Activated T-helper 17 cell treated with anti-CD3 and anti-CD28 coated beads, Interleukin-2, amount 50 U/mL, for 72 hours (primary cell): ENCODE measurements at regions not wholly inside any gene's neighbourhood (a gene's known extent, or its start where the extent isn't known, plus 50 kb on each side); places are given as distances from the start of the nearest gene placed in this dataset.
"Not testable (repeated sequence)": the region's sequence is repeated elsewhere in the genome, so short reads cannot be mapped to it uniquely, and the experiment has no call there.

Experiments
- ATAC-seq: fragments of 150-1000 bp; cut with Tn5 transposase; replicated peaks from 2 replicates; pipeline ENCODE4 v1.10.0; 2021; ENCODE audit warnings: mild to moderate bottlenecking, moderate library complexity
- H3K27ac Mint-ChIP-seq: one replicate; pipeline ENCODE4 v1.8.0; 2022; ENCODE audit warnings: mixed read lengths
- H3K27me3 Mint-ChIP-seq: one replicate; pipeline ENCODE4 v1.8.0; 2022; ENCODE audit warnings: mixed read lengths
- H3K36me3 Mint-ChIP-seq: one replicate; pipeline ENCODE4 v1.8.0; 2022; ENCODE audit warnings: low read depth, mild to moderate bottlenecking, mixed read lengths
- H3K4me1 Mint-ChIP-seq: one replicate; pipeline ENCODE4 v1.8.0; 2022; ENCODE audit warnings: mixed read lengths
- H3K4me3 Mint-ChIP-seq: one replicate; pipeline ENCODE4 v1.8.0; 2022; ENCODE audit warnings: mild to moderate bottlenecking, mixed read lengths
- H3K9me3 Mint-ChIP-seq: one replicate; pipeline ENCODE4 v1.8.0; 2022; ENCODE audit warnings: mixed read lengths

DNA sequence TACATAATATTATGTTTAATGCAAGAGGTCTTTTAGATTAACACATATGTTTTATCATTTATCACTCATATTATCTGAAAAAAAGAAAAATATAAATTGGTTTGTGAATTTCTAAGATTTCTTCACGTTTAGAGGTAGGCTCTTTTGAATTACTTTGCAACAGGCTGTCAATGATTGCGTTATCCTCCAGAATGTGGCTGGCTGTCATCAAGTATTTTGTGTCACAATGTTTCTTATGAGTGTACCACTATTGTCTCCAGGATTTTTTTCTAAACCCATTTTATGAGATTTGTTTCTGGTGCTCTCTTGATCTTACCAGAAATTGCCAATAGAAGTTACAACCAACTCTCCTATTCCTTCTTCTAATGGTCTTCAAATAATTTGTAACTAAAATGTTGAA, 307.9 kb downstream of the DMAC1 start:
- no peaks in the 10 kb centered on the region for H3K4me1 Mint-ChIP-seq
- H3K27me3 Mint-ChIP-seq = peaks cover 3% of the 10 kb centered on the region
- H3K4me3 Mint-ChIP-seq = no peak overlapping the region
- ATAC-seq = no peak
- no peaks in the 10 kb centered on the region for H3K9me3 Mint-ChIP-seq
- H3K27ac Mint-ChIP-seq = no peak overlapping the region
- H3K36me3 Mint-ChIP-seq = no peaks in the 10 kb centered on the region

DNA sequence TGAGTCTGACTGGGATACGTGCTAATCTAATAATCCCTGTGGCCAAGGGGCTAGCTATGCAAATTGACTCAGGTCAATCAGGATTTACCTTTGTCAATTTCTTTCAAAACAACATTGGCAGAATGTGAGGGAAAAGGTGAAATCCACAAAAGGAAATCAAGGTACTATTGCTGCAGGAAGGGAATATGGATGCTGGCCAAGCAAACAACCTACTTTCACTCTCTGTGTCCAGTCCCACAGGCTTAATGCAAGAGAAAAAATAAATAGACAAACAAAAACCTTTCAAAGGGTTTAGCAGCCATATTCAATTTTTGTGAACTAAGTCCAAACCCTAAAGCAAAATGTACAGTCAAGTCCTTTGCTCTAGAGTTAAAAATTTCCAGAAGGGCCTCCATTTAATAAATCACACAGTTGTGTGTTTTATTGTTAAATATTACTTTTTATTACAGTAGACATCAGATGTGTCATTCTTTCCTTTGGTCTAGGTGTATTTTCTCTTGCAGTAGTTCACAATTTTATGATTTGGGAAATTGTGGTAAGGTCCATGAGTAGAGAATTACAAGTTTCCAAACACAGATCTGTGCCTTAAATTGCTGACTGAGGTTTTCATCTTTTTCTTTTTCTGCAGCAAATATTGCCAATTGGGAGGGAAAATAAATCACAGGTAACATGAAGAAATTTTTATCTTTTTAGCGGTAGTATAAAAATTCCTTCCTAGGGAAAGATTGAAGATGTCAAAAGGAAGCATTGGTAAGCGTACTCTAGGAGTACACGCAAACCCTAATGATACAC, 309.1 kb downstream of the DMAC1 start:
- Mint-ChIP-seq H3K4me3 (no peak overlapping the region), H3K27me3 (no peaks in the 10 kb centered on the region), H3K36me3 (no peaks in the 10 kb centered on the region), H3K9me3 (no peaks in the 10 kb centered on the region), H3K4me1 (no peaks in the 10 kb centered on the region), H3K27ac (no peak overlapping the region)
- no peak for ATAC-seq

DNA sequence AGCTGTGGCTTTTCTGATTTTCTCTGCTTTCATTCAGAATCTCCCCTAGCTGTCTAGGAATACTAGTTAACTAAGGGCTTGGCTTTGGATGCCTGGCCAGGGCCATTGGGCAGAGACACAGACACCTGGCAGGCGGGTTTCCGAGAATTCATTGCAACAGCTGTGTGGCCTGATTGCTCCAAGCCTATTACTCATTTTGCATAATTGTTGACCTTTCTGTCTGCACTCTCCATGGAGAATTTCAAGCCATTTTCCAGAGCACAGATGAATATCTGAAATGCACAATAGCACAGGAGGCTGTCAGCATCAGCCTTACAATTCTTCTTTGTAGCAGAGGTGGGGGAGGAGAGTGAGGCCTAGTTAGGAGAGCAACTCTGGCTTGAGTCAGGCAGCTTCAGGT, 310.5 kb downstream of the DMAC1 start:
- no peaks in the 10 kb centered on the region for H3K4me1 Mint-ChIP-seq
- no peaks in the 10 kb centered on the region for H3K27me3 Mint-ChIP-seq
- H3K36me3 Mint-ChIP-seq = no peaks in the 10 kb centered on the region
- no peak overlapping the region for H3K27ac Mint-ChIP-seq
- no peak overlapping the region for H3K4me3 Mint-ChIP-seq
- ATAC-seq = no peak
- no peaks in the 10 kb centered on the region for H3K9me3 Mint-ChIP-seq

DNA sequence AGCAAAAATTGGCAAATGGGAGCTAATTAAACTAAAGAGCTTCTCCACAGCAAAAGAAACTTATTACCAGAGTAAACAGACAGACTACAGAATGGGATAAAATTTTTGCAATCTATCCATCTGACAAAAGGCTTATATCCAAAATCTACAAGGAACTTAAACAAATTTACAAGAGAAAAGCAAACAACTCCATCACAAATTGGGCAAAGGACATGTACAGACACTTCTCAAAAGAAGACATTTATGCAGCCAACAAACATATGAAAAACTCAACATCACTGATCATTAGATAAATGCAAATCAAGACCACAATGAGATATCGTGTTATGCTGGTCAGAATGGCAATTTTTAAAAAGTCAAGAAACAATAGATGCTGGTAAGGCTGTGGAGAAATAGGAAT, 315.6 kb downstream of the DMAC1 start:
- not testable (repeated sequence) for H3K4me3 Mint-ChIP-seq, H3K27ac Mint-ChIP-seq, H3K36me3 Mint-ChIP-seq, H3K9me3 Mint-ChIP-seq, H3K4me1 Mint-ChIP-seq, ATAC-seq
- H3K27me3 Mint-ChIP-seq = peaks cover 12% of the 10 kb centered on the region

DNA sequence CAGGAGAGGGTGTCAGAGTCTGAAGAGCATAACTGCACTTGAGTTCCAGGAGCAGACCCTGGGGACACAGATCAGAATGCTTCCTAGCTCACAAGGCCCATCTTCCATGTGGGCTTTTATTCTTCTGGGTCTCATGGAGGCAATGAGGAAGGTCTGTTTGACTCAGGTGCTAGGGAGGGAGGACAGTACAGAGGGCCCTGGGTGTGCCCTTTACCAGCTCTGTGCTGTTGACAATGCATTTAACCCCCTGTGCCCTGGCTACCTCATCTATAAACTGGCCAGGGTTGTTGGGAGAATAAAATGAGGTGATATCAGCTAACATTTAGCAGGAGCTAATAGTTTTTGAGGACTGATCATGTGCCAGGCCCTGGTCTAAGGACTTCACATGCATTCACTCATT, 318.0 kb downstream of the DMAC1 start:
- no peaks in the 10 kb centered on the region for H3K9me3 Mint-ChIP-seq
- H3K4me1 Mint-ChIP-seq = no peaks in the 10 kb centered on the region
- H3K27me3 Mint-ChIP-seq = peaks cover 15% of the 10 kb centered on the region
- H3K4me3 Mint-ChIP-seq = no peak overlapping the region
- ATAC-seq = no peak
- no peaks in the 10 kb centered on the region for H3K36me3 Mint-ChIP-seq
- no peak overlapping the region for H3K27ac Mint-ChIP-seq

DNA sequence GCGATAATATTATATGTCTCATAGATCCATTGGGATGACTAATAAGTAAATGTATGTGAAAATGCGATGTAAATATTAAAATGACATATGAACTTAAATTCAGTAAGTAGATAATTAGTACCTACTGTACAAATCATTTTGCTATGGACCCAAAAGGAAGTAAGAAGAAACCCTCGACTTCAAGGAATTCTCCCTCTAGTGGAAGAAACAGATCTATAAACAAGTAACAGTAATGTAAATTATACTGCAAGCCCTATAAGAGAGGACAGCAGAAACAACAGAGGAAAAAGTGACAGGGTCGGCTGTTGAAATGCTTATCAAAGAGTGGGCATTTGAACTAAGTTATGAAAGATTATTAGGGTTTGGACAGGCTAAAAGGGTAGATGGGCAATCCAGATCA, 320.3 kb downstream of the DMAC1 start:
- no peaks in the 10 kb centered on the region for H3K9me3 Mint-ChIP-seq
- peaks cover 15% of the 10 kb centered on the region for H3K27me3 Mint-ChIP-seq
- no peak overlapping the region for H3K4me3 Mint-ChIP-seq
- H3K4me1 Mint-ChIP-seq = no peaks in the 10 kb centered on the region
- no peak for ATAC-seq
- no peaks in the 10 kb centered on the region for H3K36me3 Mint-ChIP-seq
- no peak overlapping the region for H3K27ac Mint-ChIP-seq

DNA sequence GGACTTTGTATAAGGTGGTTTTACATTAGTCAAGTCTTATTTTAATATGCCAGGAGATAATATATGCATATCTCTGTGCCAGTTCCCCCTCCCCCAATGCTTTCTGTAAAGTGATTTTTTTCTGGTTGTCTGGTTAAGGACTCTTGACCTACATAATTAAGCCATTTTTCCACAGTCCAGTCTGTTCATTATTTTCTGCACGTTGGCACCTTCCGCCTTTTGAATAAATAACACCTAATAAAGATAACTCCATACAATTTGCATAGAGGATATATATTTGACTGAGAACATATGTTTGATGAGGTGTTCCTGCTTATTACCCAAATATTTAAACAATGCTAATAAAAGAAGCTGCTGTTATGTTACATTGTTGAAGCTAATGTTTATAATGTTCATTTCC, 320.9 kb downstream of the DMAC1 start:
- no peaks in the 10 kb centered on the region for H3K4me1 Mint-ChIP-seq
- no peaks in the 10 kb centered on the region for H3K36me3 Mint-ChIP-seq
- H3K27me3 Mint-ChIP-seq = peaks cover 15% of the 10 kb centered on the region
- ATAC-seq = no peak
- H3K27ac Mint-ChIP-seq = no peak overlapping the region
- H3K4me3 Mint-ChIP-seq = no peak overlapping the region
- H3K9me3 Mint-ChIP-seq = no peaks in the 10 kb centered on the region

DNA sequence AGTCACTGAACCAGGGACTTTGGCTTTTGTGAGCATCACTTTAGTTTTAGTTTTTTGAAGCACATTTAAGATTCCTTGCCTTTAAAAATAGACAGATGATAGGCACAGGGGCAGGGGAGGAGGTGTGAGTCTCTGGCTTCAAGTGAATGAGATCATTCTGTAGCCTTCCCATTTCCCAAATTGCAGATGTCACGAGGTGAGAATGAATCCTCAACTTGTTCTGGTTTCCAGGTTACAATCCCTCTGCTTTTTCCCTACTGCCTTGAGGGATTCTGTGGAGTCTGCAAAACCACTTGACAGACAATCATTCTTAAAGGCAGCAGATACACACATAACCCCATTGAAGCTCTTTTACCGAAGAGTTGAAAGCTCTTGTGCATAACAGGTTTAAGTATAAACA, 332.4 kb downstream of the DMAC1 start:
- no peak overlapping the region for H3K4me3 Mint-ChIP-seq
- ATAC-seq = no peak
- no peaks in the 10 kb centered on the region for H3K36me3 Mint-ChIP-seq
- peaks cover 22% of the 10 kb centered on the region for H3K27me3 Mint-ChIP-seq
- H3K9me3 Mint-ChIP-seq = no peaks in the 10 kb centered on the region
- H3K4me1 Mint-ChIP-seq = no peaks in the 10 kb centered on the region
- no peak overlapping the region for H3K27ac Mint-ChIP-seq

DNA sequence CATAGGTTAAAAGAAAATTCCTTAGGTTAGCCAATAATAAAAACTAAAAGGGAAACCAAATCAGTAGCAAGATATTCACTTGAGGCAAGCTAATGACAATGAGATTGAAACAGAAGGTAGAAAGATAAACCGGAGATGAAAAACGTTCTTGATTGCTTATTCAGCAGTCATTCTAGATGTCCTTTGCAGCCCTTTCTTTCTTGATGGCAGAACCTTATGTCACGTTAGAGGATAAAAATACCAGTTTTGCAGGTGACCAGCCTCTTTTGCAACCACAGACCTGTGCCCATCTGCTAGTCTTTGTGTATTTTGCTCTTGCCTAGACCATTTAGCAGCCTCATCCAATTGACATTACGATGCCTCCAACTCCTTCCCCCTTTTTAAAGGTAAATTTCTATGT, 337.8 kb downstream of the DMAC1 start:
- no peaks in the 10 kb centered on the region for H3K4me1 Mint-ChIP-seq
- no peaks in the 10 kb centered on the region for H3K36me3 Mint-ChIP-seq
- no peak overlapping the region for H3K4me3 Mint-ChIP-seq
- H3K9me3 Mint-ChIP-seq = no peaks in the 10 kb centered on the region
- no peak overlapping the region for H3K27ac Mint-ChIP-seq
- no peak for ATAC-seq
- peaks cover 13% of the 10 kb centered on the region for H3K27me3 Mint-ChIP-seq

DNA sequence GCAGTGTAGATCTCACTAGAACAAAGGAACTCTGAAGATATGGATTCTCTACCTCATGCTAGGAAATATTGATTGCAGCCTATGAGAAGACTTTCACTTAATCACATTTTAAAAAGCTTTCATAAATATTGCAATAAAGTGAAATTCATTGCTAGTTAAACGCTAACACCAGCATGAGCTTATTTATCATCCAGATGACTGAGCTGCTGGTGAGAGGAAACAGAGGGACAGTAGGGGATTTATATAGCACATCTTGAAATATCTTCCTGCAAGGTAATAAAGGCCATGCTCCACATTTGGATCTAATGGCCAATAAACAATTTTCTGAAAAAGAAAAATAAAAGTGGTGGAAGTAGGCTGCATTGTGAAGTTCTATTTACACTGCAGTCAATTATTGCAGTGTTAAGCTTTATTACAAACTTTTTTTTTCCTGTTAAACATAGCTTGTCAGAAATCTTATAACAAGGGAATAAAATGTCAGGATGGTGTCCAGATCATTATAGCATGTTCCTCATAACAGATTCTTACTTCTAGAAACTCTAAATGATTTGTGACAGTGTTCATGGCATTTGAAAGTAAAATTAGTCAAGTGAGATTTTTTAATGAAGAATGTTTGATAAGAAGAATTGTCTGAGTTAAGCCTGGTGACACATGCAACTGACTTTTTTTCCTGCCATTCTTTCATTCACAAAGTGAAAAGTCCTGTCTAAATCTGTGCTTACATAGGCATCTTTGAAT, 342.6 kb downstream of the DMAC1 start:
- H3K27me3 Mint-ChIP-seq = peaks cover 16% of the 10 kb centered on the region
- H3K36me3 Mint-ChIP-seq = no peaks in the 10 kb centered on the region
- no peaks in the 10 kb centered on the region for H3K4me1 Mint-ChIP-seq
- H3K27ac Mint-ChIP-seq = no peak overlapping the region
- H3K9me3 Mint-ChIP-seq = no peaks in the 10 kb centered on the region
- no peak overlapping the region for H3K4me3 Mint-ChIP-seq
- no peak for ATAC-seq

DNA sequence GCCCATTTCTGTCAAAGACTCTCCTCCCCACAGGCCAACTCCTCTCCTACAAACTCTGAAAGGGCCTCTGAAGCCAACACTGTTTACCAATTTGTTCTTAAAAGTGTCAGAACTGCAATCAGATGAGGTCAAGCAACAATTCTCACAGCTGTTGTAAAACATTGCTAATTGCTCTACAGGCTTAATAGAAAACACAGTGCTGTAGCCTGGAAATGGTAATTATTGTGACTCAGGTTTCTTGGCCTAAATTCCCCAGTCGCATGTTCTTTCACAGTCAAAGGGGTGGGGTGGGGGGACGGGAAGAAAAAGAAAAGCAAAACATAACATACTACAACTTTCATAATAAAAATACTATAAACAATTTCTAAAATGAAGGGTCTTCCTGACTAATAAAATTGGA, 343.2 kb downstream of the DMAC1 start:
- Mint-ChIP-seq H3K4me3 (no peak overlapping the region), H3K27me3 (peaks cover 19% of the 10 kb centered on the region), H3K27ac (no peak overlapping the region), H3K4me1 (no peaks in the 10 kb centered on the region), H3K36me3 (no peaks in the 10 kb centered on the region), H3K9me3 (no peaks in the 10 kb centered on the region)
- ATAC-seq = no peak

DNA sequence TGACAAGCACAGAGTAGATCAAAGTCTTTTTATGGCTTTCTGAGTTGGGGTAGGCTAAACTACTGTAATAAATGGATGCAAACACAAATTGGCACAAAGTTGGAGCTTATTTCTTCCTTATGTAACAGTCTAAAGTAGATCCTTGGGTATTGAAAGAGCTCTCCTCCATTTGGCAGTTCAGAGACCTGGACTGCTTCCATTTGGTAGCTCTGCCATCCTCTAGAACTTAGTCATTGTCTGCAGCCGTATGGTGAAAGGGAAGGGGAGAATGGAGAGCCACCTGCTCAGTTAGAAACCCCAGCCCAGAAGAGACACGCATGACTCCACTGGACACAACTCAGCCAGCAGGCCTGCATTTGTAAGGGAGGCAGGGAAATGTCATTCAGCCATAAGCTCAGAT, 345.0 kb downstream of the DMAC1 start:
- Mint-ChIP-seq H3K27me3 (peaks cover 21% of the 10 kb centered on the region), H3K36me3 (no peaks in the 10 kb centered on the region), H3K27ac (no peak overlapping the region), H3K9me3 (no peaks in the 10 kb centered on the region), H3K4me3 (no peak overlapping the region), H3K4me1 (no peaks in the 10 kb centered on the region)
- ATAC-seq = no peak

DNA sequence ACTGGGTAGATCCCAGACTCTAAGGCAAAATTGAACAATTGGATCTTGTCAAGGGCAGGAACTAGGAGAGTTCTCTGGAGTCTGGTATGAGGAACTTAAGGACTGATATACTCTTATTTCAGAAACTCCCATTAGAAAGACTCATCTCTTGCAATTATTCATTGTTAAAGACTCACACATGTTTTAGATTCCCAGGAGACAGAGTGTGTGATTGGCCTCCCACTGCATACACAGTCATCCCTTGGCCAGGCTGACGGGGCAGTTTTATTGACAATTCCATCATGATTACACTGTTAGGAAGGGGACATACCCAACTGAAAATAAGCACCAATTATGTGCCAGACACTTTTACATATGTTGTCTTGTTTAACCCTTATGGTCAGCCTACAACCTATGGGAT, 347.2 kb downstream of the DMAC1 start:
- H3K9me3 Mint-ChIP-seq = no peaks in the 10 kb centered on the region
- peaks cover 21% of the 10 kb centered on the region for H3K27me3 Mint-ChIP-seq
- ATAC-seq = no peak
- H3K4me3 Mint-ChIP-seq = no peak overlapping the region
- H3K4me1 Mint-ChIP-seq = no peaks in the 10 kb centered on the region
- no peaks in the 10 kb centered on the region for H3K36me3 Mint-ChIP-seq
- H3K27ac Mint-ChIP-seq = no peak overlapping the region

DNA sequence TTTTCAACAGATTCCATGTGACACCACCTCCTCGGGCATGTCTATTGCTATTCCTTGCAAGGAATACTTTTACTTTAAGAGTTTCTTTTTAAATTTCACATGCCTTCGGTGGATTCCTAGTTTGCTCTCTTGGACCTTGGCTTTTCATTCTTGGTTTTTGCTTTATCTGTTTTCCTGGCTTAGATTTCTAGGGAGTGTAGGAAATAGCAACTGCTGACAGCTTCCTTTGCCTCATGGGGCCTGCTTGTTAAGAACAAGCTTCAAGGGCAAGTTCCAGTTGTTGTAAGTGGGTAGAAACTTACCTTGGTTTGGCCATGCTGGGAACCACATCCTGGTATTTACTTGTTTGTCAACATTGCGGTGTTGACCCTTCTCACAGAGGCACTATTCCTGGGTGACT, 348.5 kb downstream of the DMAC1 start:
- H3K27ac Mint-ChIP-seq = no peak overlapping the region
- ATAC-seq = no peak
- no peaks in the 10 kb centered on the region for H3K4me1 Mint-ChIP-seq
- H3K36me3 Mint-ChIP-seq = no peaks in the 10 kb centered on the region
- H3K4me3 Mint-ChIP-seq = no peak overlapping the region
- peaks cover 21% of the 10 kb centered on the region for H3K27me3 Mint-ChIP-seq
- no peaks in the 10 kb centered on the region for H3K9me3 Mint-ChIP-seq

DNA sequence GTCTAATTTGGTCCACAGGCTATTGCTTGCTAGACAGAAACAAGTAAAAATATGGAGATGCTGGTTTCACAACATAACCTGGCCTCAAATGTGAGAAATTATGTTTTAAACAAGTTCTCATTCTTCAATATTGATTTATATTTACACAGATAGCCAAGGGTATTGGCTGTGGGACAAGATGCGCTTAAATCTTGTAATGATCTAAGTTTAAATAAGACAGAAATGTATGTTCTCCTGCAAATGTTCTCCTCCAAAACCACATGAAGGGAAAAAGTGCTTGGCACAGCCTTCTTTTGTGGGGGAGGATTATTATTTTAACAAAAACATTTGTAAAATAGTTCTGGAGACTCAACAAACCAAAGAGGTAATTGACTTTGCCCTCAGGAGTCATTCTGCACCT, 356.0 kb downstream of the DMAC1 start:
- Mint-ChIP-seq H3K4me1 (no peaks in the 10 kb centered on the region), H3K27ac (no peak overlapping the region), H3K36me3 (no peaks in the 10 kb centered on the region), H3K4me3 (no peak overlapping the region), H3K27me3 (no peaks in the 10 kb centered on the region), H3K9me3 (no peaks in the 10 kb centered on the region)
- ATAC-seq = no peak
